CD14-positive monocyte (primary cell): ENCODE measurements at regions not wholly inside any gene's neighbourhood (a gene's known extent, or its start where the extent isn't known, plus 50 kb on each side); places are given as distances from the start of the nearest gene placed in this dataset.

Experiments
- DNase-seq, 3 donors: peaks; one replicate each; pipeline ENCODE4 v3.0.0-alpha.2; 2011 to 2022
- H2AFZ ChIP-seq: 2 replicates; pipeline ENCODE4 v1.6.0; 2012; ENCODE audit warnings: mild to moderate bottlenecking, low read depth, low read length, inconsistent platforms; ENCODE audit not compliant: insufficient read depth, poor library complexity, severe bottlenecking
- H3K27ac ChIP-seq, 2 donors: 1 replicate in 1 of 2; 2 replicates in 1 of 2; pipeline ENCODE4 v1.5.1; 2012 to 2013; ENCODE audit warnings: low read length in 2 of 2, control low read depth in 1 of 2, inconsistent platforms in 1 of 2, low read depth in 1 of 2, mild to moderate bottlenecking in 1 of 2
- H3K27me3 ChIP-seq, 2 donors: one replicate each; pipeline versions ENCODE4 v1.6.0 to v1.6.1; 2011 to 2013; ENCODE audit warnings: low read length in 2 of 2; ENCODE audit not compliant: control insufficient read depth in 2 of 2, insufficient read depth in 2 of 2
- H3K36me3 ChIP-seq, 2 donors: replicated peaks in 1 of 2; 1 replicate in 1 of 2; 2 replicates in 1 of 2; pipeline versions ENCODE4 v1.5.1 to v1.6.1; 2012 to 2013; ENCODE audit warnings: low read length in 2 of 2, control low read depth in 1 of 2, inconsistent platforms in 1 of 2, mild to moderate bottlenecking in 1 of 2; ENCODE audit not compliant: insufficient read depth in 2 of 2, control insufficient read depth in 1 of 2
- H3K4me1 ChIP-seq, 2 donors: 1 replicate in 1 of 2; 2 replicates in 1 of 2; pipeline versions ENCODE4 v1.5.1 to v1.6.1; 2012 to 2013; ENCODE audit warnings: low read length in 2 of 2, control low read depth in 1 of 2, inconsistent platforms in 1 of 2, mild to moderate bottlenecking in 1 of 2, moderate library complexity in 1 of 2; ENCODE audit not compliant: insufficient read depth in 2 of 2, control insufficient read depth in 1 of 2
- H3K4me2 ChIP-seq: replicated peaks from 2 replicates; pipeline ENCODE3; 2012; ENCODE audit warnings: low read length, moderate library complexity, mild to moderate bottlenecking; ENCODE audit not compliant: poor library complexity, severe bottlenecking; ENCODE audit errors: extremely low read depth
- H3K4me3 ChIP-seq, 3 experiments: fragments of 200-600 bp in 1 of 3; sonication (generic) in 1 of 3; replicated peaks in 1 of 3; 1 replicate in 2 of 3; 2 replicates in 1 of 3; pipeline ENCODE4 v1.5.1; 2011 to 2013; ENCODE audit warnings: low read length in 3 of 3, mild to moderate bottlenecking in 3 of 3, control low read depth in 2 of 3, low read depth in 2 of 3, inconsistent platforms in 1 of 3, moderate library complexity in 1 of 3
- H3K79me2 ChIP-seq: 2 replicates; pipeline ENCODE4 v1.6.0; 2012; ENCODE audit warnings: mild to moderate bottlenecking, control low read depth, inconsistent platforms, low read length, moderate library complexity; ENCODE audit not compliant: insufficient read depth
- H3K9ac ChIP-seq: 2 replicates; pipeline ENCODE4 v1.6.0; 2017; ENCODE audit warnings: low read length, mild to moderate bottlenecking; ENCODE audit not compliant: insufficient read depth, poor library complexity, severe bottlenecking
- H3K9me3 ChIP-seq, 2 donors: replicated peaks in 1 of 2; 1 replicate in 1 of 2; 2 replicates in 1 of 2; pipeline versions ENCODE4 v1.5.1 to v1.6.1; 2012 to 2013; ENCODE audit warnings: low read length in 2 of 2, control low read depth in 1 of 2; ENCODE audit not compliant: control insufficient read depth in 1 of 2, insufficient read depth in 1 of 2
- H4K20me1 ChIP-seq: 2 replicates; pipeline ENCODE4 v1.6.0; 2012; ENCODE audit warnings: mild to moderate bottlenecking, low read length, control low read depth, moderate library complexity; ENCODE audit not compliant: insufficient read depth
- H3K27ac Mint-ChIP-seq, 7 donors: one replicate each; pipeline ENCODE4 v1.8.0; 2020; ENCODE audit warnings: mild to moderate bottlenecking in 7 of 7, mixed read lengths in 7 of 7, moderate library complexity in 6 of 7, inconsistent platforms in 2 of 7
- H3K27me3 Mint-ChIP-seq, 3 donors: one replicate each; pipeline ENCODE4 v1.8.0; 2021 to 2022; ENCODE audit warnings: low read depth in 3 of 3, mild to moderate bottlenecking in 3 of 3, mixed read lengths in 3 of 3, moderate library complexity in 3 of 3, inconsistent platforms in 1 of 3
- H3K36me3 Mint-ChIP-seq, 2 donors: one replicate each; pipeline ENCODE4 v1.8.0; 2020; ENCODE audit warnings: mixed read lengths in 2 of 2, inconsistent platforms in 1 of 2, mild to moderate bottlenecking in 1 of 2
- H3K4me1 Mint-ChIP-seq: one replicate; pipeline ENCODE4 v1.8.0; 2020; ENCODE audit warnings: mild to moderate bottlenecking, mixed read lengths
- H3K4me3 Mint-ChIP-seq, 2 donors: one replicate each; pipeline ENCODE4 v1.8.0; 2020; ENCODE audit warnings: mild to moderate bottlenecking in 2 of 2, mixed read lengths in 2 of 2, moderate library complexity in 1 of 2
- H3K9me3 Mint-ChIP-seq, 7 donors: one replicate each; pipeline ENCODE4 v1.8.0; 2020 to 2022; ENCODE audit warnings: mixed read lengths in 7 of 7, mild to moderate bottlenecking in 6 of 7, moderate library complexity in 6 of 7, inconsistent platforms in 2 of 7
- WGBS: methylation state at CpG from one replicate; pipeline ENCODE4 v1.1.5; 2013; ENCODE audit warnings: missing lambda C conversion rate; ENCODE audit not compliant: insufficient coverage; 5-methylcytosine and 5-hydroxymethylcytosine counted together
- intact Hi-C, 2 donors: fragments of 100-400 bp; cut with micrococcal nuclease; formaldehyde crosslinking; loops; one replicate each; pipeline versions ENCODE4 v1.15.0 to v1.15.1; 2023
- TF ChIP-seq, protein P1 (sequence below): fragments of 200-600 bp; IDR thresholded peaks from one replicate; pipeline ENCODE4 v1.8.0; 2022; ENCODE audit warnings: antibody characterized with exemption, mild to moderate bottlenecking

DNA sequence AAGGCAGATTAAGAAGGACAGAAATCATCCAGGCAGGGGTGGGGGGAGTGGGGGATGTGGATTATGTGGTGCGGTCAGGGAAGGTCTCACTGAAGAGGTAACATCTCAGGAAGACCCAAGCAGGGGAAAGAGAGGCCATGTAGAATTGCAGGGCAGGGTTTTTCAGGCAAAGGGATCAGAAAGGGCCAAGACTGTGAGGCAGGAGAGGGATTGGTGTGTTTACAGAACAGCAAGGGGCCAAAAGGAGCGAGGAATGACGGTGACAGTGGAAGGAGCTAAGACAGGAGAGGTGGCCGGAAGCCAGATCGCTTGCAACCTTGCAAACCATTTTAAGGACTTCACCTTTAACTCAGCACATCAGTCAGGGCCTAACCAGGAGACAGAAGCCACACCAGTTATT, 535.4 kb upstream of the JARID2 start:
- Histone ChIP-seq H3K79me2 (no peaks in the 10 kb centered on the region), H3K27ac (peak overlapping the region; percentile 31 to 90), H3K27me3 (no peaks in the 10 kb centered on the region), H3K9me3 (no peaks in the 10 kb centered on the region), H3K9ac (peak overlapping the region; percentile 53), H3K4me1 (peaks cover 35 to 46% of the 10 kb centered on the region in 2 donors), H3K4me3 (no peak overlapping the region), H2AFZ (no peak overlapping the region), H3K4me2 (no peak overlapping the region), H3K36me3 (no peaks in the 10 kb centered on the region), H4K20me1 (no peaks in the 10 kb centered on the region)
- peaks cover 69% of the 10 kb centered on the region for H3K4me1 Mint-ChIP-seq
- intact Hi-C loops, result loop anchor here in 1 of 2 donors (10.0 kb wide), 1 partner anchor 436 kb away; no protein-coding TSS in a partner anchor
- no peak overlapping the region for H3K4me3 Mint-ChIP-seq
- peaks cover 0 to 5% (median 2%) of the 10 kb centered on the region in 7 donors for H3K9me3 Mint-ChIP-seq
- TF ChIP-seq, protein P1, sequence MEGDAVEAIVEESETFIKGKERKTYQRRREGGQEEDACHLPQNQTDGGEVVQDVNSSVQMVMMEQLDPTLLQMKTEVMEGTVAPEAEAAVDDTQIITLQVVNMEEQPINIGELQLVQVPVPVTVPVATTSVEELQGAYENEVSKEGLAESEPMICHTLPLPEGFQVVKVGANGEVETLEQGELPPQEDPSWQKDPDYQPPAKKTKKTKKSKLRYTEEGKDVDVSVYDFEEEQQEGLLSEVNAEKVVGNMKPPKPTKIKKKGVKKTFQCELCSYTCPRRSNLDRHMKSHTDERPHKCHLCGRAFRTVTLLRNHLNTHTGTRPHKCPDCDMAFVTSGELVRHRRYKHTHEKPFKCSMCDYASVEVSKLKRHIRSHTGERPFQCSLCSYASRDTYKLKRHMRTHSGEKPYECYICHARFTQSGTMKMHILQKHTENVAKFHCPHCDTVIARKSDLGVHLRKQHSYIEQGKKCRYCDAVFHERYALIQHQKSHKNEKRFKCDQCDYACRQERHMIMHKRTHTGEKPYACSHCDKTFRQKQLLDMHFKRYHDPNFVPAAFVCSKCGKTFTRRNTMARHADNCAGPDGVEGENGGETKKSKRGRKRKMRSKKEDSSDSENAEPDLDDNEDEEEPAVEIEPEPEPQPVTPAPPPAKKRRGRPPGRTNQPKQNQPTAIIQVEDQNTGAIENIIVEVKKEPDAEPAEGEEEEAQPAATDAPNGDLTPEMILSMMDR, result no peak
- peak overlapping the region; percentile 90 to 99 (median 97) for H3K27ac Mint-ChIP-seq
- no peak for DNase-seq
- H3K27me3 Mint-ChIP-seq, result peaks cover 0 to 5% (median 4%) of the 10 kb centered on the region in 3 donors
- WGBS, result 94% methylated on average over 3 of the region's 5 CpGs
- H3K36me3 Mint-ChIP-seq, result peaks cover 6 to 7% of the 10 kb centered on the region in 2 donors

DNA sequence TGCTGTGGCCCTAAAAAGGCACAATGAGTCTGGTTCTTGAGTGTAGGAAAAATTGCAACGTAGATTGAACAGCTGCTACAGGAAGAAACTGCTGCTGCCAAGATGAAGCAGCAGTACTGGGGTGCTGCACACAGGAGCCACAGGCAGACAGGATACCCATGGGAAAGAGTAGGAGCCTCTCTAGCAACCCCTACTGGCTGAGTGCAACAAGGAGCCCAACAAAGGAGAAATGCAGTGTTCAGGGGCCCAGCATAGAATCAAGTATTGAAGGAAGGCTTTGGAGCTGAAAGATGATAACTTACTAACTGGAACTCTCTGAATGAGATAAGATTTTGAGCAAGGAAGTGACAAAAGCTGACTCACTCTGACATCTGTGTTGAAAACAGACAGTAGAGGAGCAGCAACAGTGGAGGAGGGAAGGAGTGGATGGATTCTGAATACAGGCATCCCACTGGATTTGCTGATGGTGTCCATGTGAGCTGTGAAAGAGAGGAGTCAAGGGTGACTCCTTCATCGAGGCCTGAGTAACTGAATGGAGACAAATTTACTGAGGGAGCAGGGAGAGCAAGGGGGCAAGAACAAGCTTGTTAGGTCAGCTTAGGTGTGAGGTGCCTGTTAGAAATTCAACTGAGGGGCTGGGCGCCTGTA, 534.7 kb upstream of the JARID2 start:
- no peaks in the 10 kb centered on the region for H3K79me2 ChIP-seq
- H3K9me3 ChIP-seq, result no peaks in the 10 kb centered on the region
- DNase-seq, result peak; percentile 80 to 91 (median 89)
- WGBS, result 36% methylated on average over 2 of the region's 3 CpGs
- intact Hi-C loops, result loop anchor here in 1 of 2 donors (10.0 kb wide), 1 partner anchor 436 kb away; no protein-coding TSS in a partner anchor
- no peak overlapping the region for H3K4me2 ChIP-seq
- Mint-ChIP-seq H3K36me3 (peaks cover 6 to 10% of the 10 kb centered on the region in 2 donors), H3K4me3 (no peak overlapping the region), H3K9me3 (peaks cover 0 to 5% (median 2%) of the 10 kb centered on the region in 7 donors), H3K27ac (peak overlapping the region; percentile 89 to 99 (median 97)), H3K4me1 (peaks cover 72% of the 10 kb centered on the region), H3K27me3 (peaks cover 0 to 6% (median 5%) of the 10 kb centered on the region in 3 donors)
- H3K4me1 ChIP-seq, result peaks cover 41 to 48% of the 10 kb centered on the region in 2 donors
- no peaks in the 10 kb centered on the region for H3K36me3 ChIP-seq
- no peaks in the 10 kb centered on the region for H3K27me3 ChIP-seq
- H2AFZ ChIP-seq, result no peak overlapping the region
- H3K9ac ChIP-seq, result peak overlapping the region; percentile 53
- TF ChIP-seq, protein P1, result peak; percentile 84
- H4K20me1 ChIP-seq, result no peaks in the 10 kb centered on the region
- H3K27ac ChIP-seq, result peak overlapping the region; percentile 31 to 90
- H3K4me3 ChIP-seq, result no peak overlapping the region
